Ovary (tissue), 3 donors: ENCODE measurements at regions not wholly inside any gene's neighbourhood (a gene's known extent, or its start where the extent isn't known, plus 50 kb on each side); places are given as distances from the start of the nearest gene placed in this dataset.

Experiments
- CTCF ChIP-seq, 3 donors: fragments of 450-650 bp in 2 of 3; fragments of 200-600 bp in 1 of 3; IDR thresholded peaks; one replicate each; pipeline versions ENCODE4 v1.5.1 to v1.8.0; 2016 to 2022; ENCODE audit warnings: antibody characterized with exemption in 3 of 3, mild to moderate bottlenecking in 1 of 3
- POLR2A ChIP-seq: fragments of 450-650 bp; IDR thresholded peaks from one replicate; pipeline ENCODE4 v1.6.1; 2017; ENCODE audit warnings: antibody characterized with exemption, mild to moderate bottlenecking, moderate library complexity
- donor health status: DM: no; HTN: no; CAD: no.

- TF ChIP-seq CTCF (IDR thresholded peaks at IDR 0.05) (no peak), POLR2A (no peak)
Measured at GRCh38 chr6:33956206-33956605, 152.4 kb upstream of the MLN start.
